HG03108 (cell line): ENCODE measurements at regions not wholly inside any gene's neighbourhood (a gene's known extent, or its start where the extent isn't known, plus 50 kb on each side); places are given as distances from the start of the nearest gene placed in this dataset.

Experiments
- ATAC-seq: cut with Tn5 transposase; IDR thresholded peaks from one replicate; pipeline ENCODE4 v1.9.1; 2021; ENCODE audit warnings: moderate library complexity; ENCODE audit not compliant: unreplicated experiment

GRCh38 chr5:96142184-96142781 lies 180.6 kb upstream of the ELL2 start:
- no peak for ATAC-seq

DNA sequence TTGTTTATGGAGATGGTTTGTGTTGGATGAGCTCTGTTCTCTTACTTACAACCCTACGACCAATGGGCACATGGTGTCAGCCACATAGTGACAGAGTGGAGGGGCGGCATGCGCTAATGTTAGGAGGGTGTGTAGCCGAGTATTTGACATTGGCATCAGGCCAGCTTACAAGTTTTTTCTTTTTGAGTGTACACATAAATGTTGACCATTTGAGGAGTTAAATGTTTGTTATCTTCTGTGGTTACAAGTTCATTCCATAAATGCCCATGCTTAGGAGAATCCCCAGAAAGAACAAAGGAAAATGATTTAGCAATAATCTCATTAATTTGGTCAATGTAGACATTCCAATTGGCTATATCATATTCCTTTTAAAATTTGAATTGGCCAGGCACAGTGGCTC lies 180.1 kb upstream of the ELL2 start:
- ATAC-seq, result no peak

DNA sequence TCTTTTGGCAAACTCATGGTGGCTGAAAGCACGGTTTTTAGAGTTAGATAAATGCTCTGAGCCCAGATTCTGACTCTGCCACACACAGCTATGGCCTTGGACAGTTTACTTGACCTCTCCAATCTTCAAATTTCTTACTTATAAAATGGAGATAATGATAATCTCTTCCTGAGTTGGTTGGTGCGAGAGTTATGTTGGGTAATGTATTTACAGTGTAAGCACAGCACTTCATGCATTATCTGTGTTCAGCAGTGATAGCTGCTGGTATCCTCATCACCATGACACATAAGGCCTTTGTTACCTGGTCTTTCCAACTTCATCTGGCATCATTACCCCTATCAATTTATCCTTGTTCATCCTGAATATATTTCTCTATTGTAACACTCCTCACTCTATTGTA lies 178.8 kb upstream of the ELL2 start:
- ATAC-seq, result no peak

DNA sequence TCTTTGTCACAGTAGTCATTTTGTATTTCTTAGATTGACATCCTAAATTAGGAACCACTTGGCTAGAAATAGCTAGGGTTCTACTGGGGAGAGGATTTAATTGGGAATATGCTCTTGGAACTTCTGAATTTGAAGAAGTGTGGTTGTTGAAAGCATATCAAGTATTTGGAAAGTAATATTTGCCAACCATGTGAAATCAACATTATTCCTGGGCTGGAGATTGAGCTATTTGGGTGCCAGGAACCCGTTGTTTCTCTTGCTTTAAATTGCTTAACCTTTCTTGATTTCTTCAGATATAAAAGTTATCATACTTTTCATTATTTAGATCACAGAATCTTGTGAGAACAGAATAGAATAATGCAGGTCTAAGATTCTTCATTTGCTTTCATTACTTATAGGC lies 178.4 kb upstream of the ELL2 start:
- ATAC-seq, result no peak

DNA sequence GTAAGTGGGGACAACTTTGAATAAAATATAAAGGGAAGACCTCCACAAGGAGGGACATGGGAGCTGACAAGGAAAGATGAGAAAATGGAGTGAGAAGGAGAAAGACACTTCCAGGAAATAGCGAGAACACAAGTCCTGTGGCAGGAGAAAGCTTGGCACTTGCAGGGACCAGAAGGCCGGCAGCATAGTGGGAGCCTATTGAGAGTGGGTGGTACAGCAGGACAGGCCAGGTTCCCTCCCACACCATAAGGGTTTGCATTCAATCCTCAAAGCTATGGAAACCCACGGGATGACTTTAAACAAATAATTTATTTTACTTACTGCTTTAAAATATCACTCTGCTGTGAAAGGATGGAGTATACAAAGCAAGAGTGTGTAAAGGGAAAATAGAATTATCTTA lies 173.2 kb upstream of the ELL2 start:
- no peak for ATAC-seq

DNA sequence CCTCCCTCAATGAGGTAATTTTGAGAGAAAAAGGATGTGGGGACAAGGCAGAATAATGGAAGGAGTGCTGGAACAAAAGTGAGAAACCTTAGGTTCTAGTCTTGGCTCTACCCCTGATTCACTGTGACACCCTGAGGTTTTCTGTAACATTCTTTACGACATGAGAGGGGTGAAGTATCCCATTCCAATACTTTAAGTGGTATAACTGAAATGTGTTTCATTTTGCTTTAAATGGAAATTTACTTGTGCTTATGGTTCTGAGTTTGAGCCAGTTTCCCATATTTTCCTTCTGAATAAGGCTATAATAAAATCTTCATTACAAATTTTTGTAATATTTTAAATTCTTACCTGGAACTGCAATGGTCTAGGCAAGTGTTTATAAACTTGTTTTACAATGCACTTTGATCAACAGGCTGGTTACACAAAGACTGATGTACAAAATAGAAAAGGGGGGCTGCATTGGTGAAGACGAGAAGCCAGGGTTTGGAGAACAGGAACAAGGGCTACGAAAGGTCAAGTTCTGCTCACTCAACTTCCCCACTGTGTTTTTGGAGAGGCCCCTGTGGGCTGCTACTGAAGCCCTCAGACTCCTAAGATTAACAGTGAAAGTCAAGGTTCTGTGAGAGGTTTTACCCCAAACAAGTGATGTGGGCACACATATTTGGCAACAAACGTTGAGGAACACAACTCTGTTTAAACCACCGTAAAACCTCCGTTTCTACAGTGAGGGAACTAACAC lies 171.9 kb upstream of the ELL2 start:
- ATAC-seq, result no peak

DNA sequence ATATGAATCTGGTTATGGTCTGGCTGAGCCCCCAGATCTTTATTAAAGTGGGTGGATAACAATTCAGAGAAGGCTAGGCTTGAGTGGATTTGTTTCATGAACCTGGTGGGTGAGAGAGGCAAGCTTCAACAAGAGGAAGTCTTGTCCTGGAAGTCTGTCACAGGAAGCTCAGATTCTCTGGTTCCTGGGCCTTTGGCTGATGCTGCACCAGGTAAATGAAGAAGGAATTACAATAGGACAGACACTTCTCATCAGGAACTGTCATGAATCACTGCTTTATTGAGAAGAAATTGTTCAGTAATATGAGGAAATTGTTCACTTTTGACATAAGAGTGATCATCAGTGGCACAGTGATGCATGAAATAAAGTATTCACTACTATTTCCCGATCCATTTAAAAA lies 167.6 kb upstream of the ELL2 start:
- no peak for ATAC-seq

GRCh38 chr5:96128204-96128864 lies 166.7 kb upstream of the ELL2 start:
- no peak for ATAC-seq

GRCh38 chr5:96127538-96127937 lies 165.9 kb upstream of the ELL2 start:
- no peak for ATAC-seq

DNA sequence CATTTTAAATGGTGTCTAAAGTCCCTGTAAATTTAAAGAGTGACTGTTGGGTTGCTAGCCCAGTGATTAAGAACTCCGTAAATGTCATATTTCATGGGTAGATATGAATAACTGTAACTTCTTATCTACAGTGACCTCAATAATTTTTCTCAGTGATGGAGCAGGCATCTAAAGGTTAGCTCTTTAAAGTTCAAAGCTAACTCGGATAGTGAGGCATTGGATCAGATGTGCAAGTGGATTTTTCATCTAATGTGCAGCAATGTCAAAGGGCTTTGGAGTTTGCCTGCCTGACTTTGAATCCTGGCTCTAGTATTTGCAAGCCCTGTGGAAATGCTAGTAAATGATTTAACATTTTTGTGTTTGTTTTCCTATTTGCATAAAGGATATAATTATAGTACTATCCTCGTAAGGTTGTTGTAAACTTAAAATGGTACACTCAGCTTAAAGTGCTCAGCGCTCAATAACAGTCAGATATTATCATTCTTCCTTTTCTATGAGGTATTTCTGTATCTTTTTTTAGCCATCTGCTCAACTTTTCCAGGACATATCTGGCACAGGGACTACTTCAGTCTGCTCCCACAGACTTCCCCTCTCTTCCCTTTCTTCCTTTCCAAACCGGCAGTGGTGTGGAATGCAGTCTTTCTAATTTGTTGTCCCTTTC lies 163.7 kb upstream of the ELL2 start:
- ATAC-seq, result no peak

DNA sequence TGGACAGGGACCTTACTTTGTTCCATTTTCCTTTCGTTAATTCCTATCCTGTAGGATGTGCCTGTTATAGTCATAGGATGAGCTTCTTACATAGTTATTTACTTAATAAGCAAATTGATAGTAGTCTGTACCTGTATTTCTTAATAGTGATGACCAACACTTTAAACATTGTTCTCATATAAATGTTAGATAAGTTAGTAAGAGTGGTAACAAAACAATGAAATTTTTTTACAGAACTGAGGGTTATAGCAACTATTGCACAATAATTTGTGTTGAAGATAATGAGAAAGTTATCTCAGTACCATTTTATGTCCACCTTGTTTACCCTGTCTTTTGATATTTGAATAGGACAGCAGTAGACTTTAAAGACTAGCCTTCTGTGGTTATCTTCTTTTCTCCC lies 162.9 kb upstream of the ELL2 start:
- no peak for ATAC-seq

DNA sequence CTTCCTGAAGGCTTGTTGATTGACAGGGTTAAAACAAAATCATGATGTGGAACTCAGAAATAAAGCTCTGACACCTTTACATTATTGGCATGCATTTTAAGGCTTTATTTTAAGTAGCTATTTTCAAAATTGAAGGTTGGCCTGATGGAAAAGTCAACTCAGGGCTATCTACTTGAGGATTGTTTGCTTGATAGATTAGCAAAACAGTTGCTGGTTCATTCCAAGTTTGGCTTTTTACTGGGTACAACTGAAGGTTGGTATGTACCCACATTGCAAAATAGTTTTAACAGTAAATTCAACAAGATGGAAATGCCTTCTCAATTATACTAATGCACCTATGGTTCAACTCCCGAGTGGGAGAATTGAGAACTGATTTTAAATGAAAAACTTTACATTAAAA lies 161.8 kb upstream of the ELL2 start:
- no peak for ATAC-seq

DNA sequence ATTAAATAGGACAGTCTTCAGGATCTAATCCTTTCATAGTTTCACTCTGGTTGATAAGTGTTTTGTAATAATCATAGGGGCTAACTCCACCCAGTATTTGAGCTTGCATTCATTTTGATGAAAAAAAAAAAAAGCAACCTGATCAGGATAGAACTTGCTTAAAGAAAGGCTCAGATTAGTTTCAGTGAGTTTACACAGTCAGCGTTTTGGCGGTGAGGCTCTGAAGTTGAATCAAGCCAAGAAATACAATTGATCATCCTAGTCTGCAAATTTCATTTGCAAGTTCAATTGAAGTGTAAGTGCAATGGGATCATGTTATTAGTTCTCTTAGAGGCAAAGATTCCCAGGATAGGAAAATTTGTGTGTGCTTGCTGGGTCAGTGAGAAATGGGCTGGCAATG lies 159.7 kb upstream of the ELL2 start:
- no peak for ATAC-seq

DNA sequence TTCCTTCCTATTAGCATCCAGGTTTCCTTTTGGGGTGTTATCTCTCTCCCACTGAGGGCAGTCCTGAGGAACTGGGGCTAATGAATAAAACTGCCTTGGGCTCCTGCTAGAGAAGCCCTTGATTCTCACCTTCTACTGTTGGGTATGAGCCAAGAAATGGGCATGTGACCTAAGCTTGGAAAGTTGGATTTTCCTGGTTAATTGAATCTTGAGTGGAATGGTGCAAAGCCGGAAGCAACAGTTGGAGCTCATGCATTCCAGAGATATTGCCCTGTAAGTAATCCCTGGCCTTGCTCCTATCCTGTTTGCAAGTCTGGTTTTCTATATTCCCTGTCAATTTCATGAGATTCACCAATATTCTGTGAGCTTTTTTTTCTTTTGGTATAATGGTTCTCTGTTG lies 158.5 kb upstream of the ELL2 start:
- no peak for ATAC-seq

GRCh38 chr5:96117771-96118651 lies 156.4 kb upstream of the ELL2 start:
- no peak for ATAC-seq

DNA sequence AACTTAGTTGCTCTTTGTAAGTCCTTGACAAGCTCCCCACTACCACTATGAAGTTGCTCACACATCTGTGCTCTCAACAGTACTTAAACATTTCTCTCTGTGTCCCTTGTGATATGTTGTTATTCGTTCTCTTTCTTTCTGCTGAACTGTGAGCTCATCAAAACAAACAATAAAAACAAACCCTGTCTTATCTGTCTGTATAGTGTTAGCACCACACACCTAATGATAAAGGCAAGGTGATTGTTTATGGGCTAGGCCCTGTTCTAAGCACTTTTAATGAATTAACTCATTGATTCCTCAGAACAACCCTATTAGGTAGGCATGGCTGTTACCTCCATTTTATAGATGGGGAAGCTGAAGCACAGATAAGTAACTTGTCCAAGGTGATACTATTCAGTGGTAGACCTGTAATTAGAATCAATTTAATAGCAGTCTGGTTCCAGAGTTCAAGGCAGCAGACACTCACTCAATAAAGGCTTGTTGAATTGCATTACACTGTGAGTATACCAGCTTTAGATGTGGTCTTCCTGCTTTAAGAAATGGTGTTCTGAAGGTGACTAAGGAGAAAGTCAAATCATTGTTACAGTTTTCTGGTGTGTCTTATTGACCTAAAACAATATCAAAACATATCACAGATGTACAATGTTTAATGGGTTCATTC lies 153.6 kb upstream of the ELL2 start:
- ATAC-seq, result no peak

- ATAC-seq, result no peak
Observed at GRCh38 chr5:96114736-96115135, 153.1 kb upstream of the ELL2 start.

DNA sequence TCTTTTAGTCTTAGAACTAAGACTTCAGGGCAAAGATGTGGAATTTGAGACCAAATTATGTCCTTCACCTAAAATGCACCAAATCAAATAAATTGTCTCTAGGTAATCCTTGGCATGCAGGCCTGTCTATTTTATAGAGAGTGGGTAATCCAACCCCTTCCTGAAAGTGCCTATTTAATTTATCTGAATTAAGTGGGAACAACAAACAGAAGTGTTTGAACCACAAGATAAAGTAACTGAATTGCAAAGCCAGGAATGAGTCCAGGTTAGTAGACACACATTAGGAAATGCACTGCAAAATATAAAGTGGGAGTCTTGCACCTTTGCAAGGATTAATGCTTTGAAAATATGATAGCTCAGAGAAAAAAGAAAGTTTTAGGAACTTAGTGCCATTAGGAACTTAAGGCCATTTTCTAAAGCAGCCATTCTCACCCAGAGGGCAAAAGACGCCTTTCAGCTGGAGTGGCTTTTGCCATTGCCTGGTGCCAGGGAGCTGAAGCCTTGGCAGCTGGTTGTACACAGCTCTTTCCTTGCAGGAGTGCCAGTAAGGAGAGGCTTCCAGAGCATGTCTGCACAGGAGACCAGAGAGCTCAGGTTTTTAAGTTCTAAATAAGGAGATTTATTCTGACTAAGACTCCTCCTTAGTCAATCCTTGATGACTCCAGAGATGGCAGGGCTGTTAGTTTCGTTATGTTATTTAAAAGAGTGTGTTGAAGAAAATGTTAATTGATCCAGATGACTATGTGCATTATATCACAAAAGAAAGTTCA lies 151.7 kb upstream of the ELL2 start:
- no peak for ATAC-seq

DNA sequence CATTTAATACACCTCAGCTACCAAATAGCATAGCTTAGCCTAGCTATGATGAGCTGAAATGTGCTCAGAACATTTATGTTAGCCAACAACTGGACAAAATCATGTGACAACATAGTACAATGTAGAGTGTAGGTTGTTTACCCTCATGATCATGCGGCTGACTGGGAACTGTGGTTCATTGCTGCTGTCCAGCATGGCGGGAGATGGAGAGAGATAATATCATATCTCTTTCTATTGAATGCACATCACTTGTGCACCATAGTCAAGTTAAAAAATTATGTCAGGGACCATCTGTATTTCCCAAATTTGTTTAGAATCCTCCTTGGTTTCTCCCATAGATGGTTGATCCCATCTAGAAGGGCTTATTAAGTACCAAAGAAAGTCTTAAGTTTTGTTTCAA lies 151.1 kb upstream of the ELL2 start:
- ATAC-seq, result no peak
